Lung (tissue), 11 donors: ENCODE measurements at regions not wholly inside any gene's neighbourhood (a gene's known extent, or its start where the extent isn't known, plus 50 kb on each side); places are given as distances from the start of the nearest gene placed in this dataset.
"Not testable (repeated sequence)": the region's sequence is repeated elsewhere in the genome, so short reads cannot be mapped to it uniquely, and the experiment has no call there.

Experiments
- ATAC-seq: fragments of 200-7000 bp; cut with Tn5 transposase; one replicate; pipeline ENCODE4 v1.9.1; 2020; ENCODE audit warnings: moderate number of reproducible peaks; ENCODE audit not compliant: insufficient read depth, low FRiP score
- DNase-seq, 3 donors: peaks; one replicate each; pipeline ENCODE4 v3.0.0-alpha.2; 2013 to 2017
- H3K27ac ChIP-seq, 2 donors: one replicate each; pipeline ENCODE4 v1.5.1; 2013; ENCODE audit warnings: mild to moderate bottlenecking in 2 of 2, moderate library complexity in 2 of 2, control low read depth in 1 of 2, inconsistent platforms in 1 of 2, low read depth in 1 of 2, low read length in 1 of 2
- H3K27me3 ChIP-seq, 3 donors: one replicate each; pipeline ENCODE4 v1.5.1; 2013; ENCODE audit warnings: low read length in 2 of 3; ENCODE audit not compliant: control insufficient read depth in 3 of 3, insufficient read depth in 3 of 3
- H3K36me3 ChIP-seq, 4 donors: one replicate each; pipeline ENCODE4 v1.5.1; 2013; ENCODE audit warnings: low read length in 4 of 4, mild to moderate bottlenecking in 1 of 4, moderate library complexity in 1 of 4; ENCODE audit not compliant: control insufficient read depth in 4 of 4, insufficient read depth in 4 of 4
- H3K4me1 ChIP-seq, 5 donors: one replicate each; pipeline ENCODE4 v1.5.1; 2013; ENCODE audit warnings: low read length in 5 of 5, mild to moderate bottlenecking in 2 of 5, moderate library complexity in 1 of 5; ENCODE audit not compliant: control insufficient read depth in 5 of 5, insufficient read depth in 5 of 5
- H3K4me3 ChIP-seq: one replicate; pipeline ENCODE4 v1.5.1; 2013; ENCODE audit warnings: mild to moderate bottlenecking, control low read depth, moderate library complexity
- H3K9ac ChIP-seq, 2 donors: one replicate each; pipeline ENCODE4 v1.5.1; 2013; ENCODE audit warnings: low read length in 2 of 2, control low read depth in 1 of 2; ENCODE audit not compliant: insufficient read depth in 1 of 2
- H3K9me3 ChIP-seq, 4 donors: one replicate each; pipeline ENCODE4 v1.5.1; 2013; ENCODE audit warnings: low read length in 3 of 4, mild to moderate bottlenecking in 1 of 4, moderate library complexity in 1 of 4; ENCODE audit not compliant: control insufficient read depth in 4 of 4, insufficient read depth in 3 of 4
- CTCF ChIP-seq: IDR thresholded peaks from 2 replicates; pipeline ENCODE4 v1.5.1; 2012; ENCODE audit warnings: mild to moderate bottlenecking; ENCODE audit errors: control extremely low read depth, extremely low read depth
- WGBS, 2 donors: extraction: QIAGEN DNeasy Blood & Tissue Kit; methylation state at CpG; one replicate each; pipeline ENCODE4 v1.1.7; 2013; 5-methylcytosine and 5-hydroxymethylcytosine counted together
- donor health status: control.
- donor health status: control.
- donor health status: Bipolar disorder and iron deficiency.
- donor health status: healthy.
- donor health status: DM: yes; HTN: yes; CAD: no.

GRCh38 chr5:68021227-68021626, 194.3 kb upstream of the PIK3R1 start:
- no peak for TF ChIP-seq CTCF
- H3K9me3 ChIP-seq = peaks cover 0 to 2% (median 0%) of the 10 kb centered on the region in 4 donors
- WGBS, 2 donors = 89 to 93% methylated on average over 2 of the region's 2 CpGs
- H3K36me3 ChIP-seq = no peaks in the 10 kb centered on the region
- no peak overlapping the region for H3K9ac ChIP-seq
- H3K27me3 ChIP-seq = no peaks in the 10 kb centered on the region
- no peak overlapping the region for H3K4me3 ChIP-seq
- H3K4me1 ChIP-seq = peaks cover 0 to 7% (median 6%) of the 10 kb centered on the region in 5 donors
- ATAC-seq (no peak), DNase-seq (no peak)
- H3K27ac ChIP-seq = no peak overlapping the region

- DNase-seq, H3K27ac ChIP-seq, H3K36me3 ChIP-seq, H3K9me3 ChIP-seq, H3K9ac ChIP-seq, H3K4me3 ChIP-seq, H3K4me1 ChIP-seq, ATAC-seq, H3K27me3 ChIP-seq: not testable (repeated sequence)
- WGBS, 2 donors = 85 to 88% methylated on average over 35 to 41 of the region's 41 CpGs
Observed at GRCh38 chr5:68020461-68020969, 195.0 kb upstream of the PIK3R1 start.

- TF ChIP-seq CTCF = no peak
- H3K27ac ChIP-seq = no peak overlapping the region
- H3K27me3 ChIP-seq = no peaks in the 10 kb centered on the region
- ATAC-seq (no peak), DNase-seq (no peak)
- H3K4me1 ChIP-seq = no peaks in the 10 kb centered on the region
- H3K36me3 ChIP-seq = no peaks in the 10 kb centered on the region
- WGBS, 2 donors = 88% methylated on average over 6 of the region's 6 CpGs
- peaks cover 0 to 2% (median 0%) of the 10 kb centered on the region in 4 donors for H3K9me3 ChIP-seq
- H3K4me3 ChIP-seq = no peak overlapping the region
- H3K9ac ChIP-seq = no peak overlapping the region
Observed at GRCh38 chr5:68015381-68016302, 199.9 kb upstream of the PIK3R1 start.

GRCh38 chr5:68012831-68013230, 202.7 kb upstream of the PIK3R1 start:
- WGBS, 2 donors = 84 to 94% methylated on average over 1 of the region's 1 CpG
- no peak for TF ChIP-seq CTCF
- no peak overlapping the region for H3K4me3 ChIP-seq
- H3K27me3 ChIP-seq = no peaks in the 10 kb centered on the region
- H3K9ac ChIP-seq = no peak overlapping the region
- H3K4me1 ChIP-seq = no peaks in the 10 kb centered on the region
- DNase-seq (no peak), ATAC-seq (no peak)
- no peaks in the 10 kb centered on the region for H3K9me3 ChIP-seq
- no peaks in the 10 kb centered on the region for H3K36me3 ChIP-seq
- no peak overlapping the region for H3K27ac ChIP-seq
